K562 (cell line): ENCODE measurements at regions not wholly inside any gene's neighbourhood (a gene's known extent, or its start where the extent isn't known, plus 50 kb on each side); places are given as distances from the start of the nearest gene placed in this dataset.

ENCODE experiments used
- E2F5 ChIP-seq: sonication (generic); formaldehyde crosslinking; IDR thresholded peaks from 2 replicates; pipeline ENCODE4 v1.8.0; 2022; ENCODE audit warnings: mild to moderate bottlenecking, missing genetic modification reagents
- EP300 ChIP-seq: IDR thresholded peaks from 2 replicates; pipeline ENCODE4 v1.6.1; 2012; ENCODE audit warnings: low read length, improper control_type of control experiment
- HIVEP1 ChIP-seq: fragments of 250-450 bp; sonication (Bioruptor Pico); IDR thresholded peaks from 2 replicates; pipeline ENCODE4 v1.4.0; 2020; ENCODE audit warnings: mild to moderate bottlenecking
- POLR2A ChIP-seq: fragments of 450-650 bp; conservative IDR thresholded peaks from 2 replicates; pipeline ENCODE4 v1.6.1; 2016
- POLR2AphosphoS2 ChIP-seq: IDR thresholded peaks from 2 replicates; pipeline ENCODE4 v1.6.1; 2012; ENCODE audit warnings: low read length, improper control_type of control experiment
- PPARD ChIP-seq: fragments of 250-450 bp; sonication (Bioruptor Pico); IDR thresholded peaks from 2 replicates; pipeline ENCODE4 v1.8.0; 2022; ENCODE audit warnings: inconsistent platforms, mild to moderate bottlenecking, moderate library complexity
- TBL1XR1 ChIP-seq, 2 experiments: IDR thresholded peaks; 2 replicates each; pipeline ENCODE4 v1.6.1; 2012; ENCODE audit warnings: improper control_type of control experiment in 2 of 2, low read length in 2 of 2, mild to moderate bottlenecking in 1 of 2
- ZC3H8 ChIP-seq: fragments of 450-650 bp; IDR thresholded peaks from 2 replicates; pipeline ENCODE4 v1.6.1; 2017
- ZNF639 ChIP-seq, 2 experiments: fragments of 200-800 bp in 1 of 2; sonication (Bioruptor generic) in 1 of 2; sonication (generic) in 1 of 2; formaldehyde crosslinking in 1 of 2; IDR thresholded peaks in 1 of 2; conservative IDR thresholded peaks in 1 of 2; 2 replicates each; pipeline versions ENCODE4 v1.5.0 to v1.6.1; 2016 to 2020; ENCODE audit warnings: missing compliant biosample characterization in 1 of 2, missing genetic modification characterization in 1 of 2, missing genetic modification reagents in 1 of 2
- ZNF780A ChIP-seq: fragments of 250-450 bp; sonication (Bioruptor Pico); IDR thresholded peaks from 2 replicates; pipeline ENCODE4 v1.5.0; 2021; ENCODE audit warnings: mild to moderate bottlenecking
- TF ChIP-seq, protein P1 (sequence below): fragments of 450-650 bp; IDR thresholded peaks from 2 replicates; pipeline ENCODE4 v1.6.1; 2017; ENCODE audit warnings: antibody characterized with exemption, mild to moderate bottlenecking
- TF ChIP-seq, protein P2 (sequence below): fragments of 200-800 bp; sonication (Bioruptor generic); IDR thresholded peaks from 2 replicates; pipeline ENCODE4 v1.6.1; 2017; ENCODE audit warnings: missing genetic modification characterization, missing compliant biosample characterization

DNA sequence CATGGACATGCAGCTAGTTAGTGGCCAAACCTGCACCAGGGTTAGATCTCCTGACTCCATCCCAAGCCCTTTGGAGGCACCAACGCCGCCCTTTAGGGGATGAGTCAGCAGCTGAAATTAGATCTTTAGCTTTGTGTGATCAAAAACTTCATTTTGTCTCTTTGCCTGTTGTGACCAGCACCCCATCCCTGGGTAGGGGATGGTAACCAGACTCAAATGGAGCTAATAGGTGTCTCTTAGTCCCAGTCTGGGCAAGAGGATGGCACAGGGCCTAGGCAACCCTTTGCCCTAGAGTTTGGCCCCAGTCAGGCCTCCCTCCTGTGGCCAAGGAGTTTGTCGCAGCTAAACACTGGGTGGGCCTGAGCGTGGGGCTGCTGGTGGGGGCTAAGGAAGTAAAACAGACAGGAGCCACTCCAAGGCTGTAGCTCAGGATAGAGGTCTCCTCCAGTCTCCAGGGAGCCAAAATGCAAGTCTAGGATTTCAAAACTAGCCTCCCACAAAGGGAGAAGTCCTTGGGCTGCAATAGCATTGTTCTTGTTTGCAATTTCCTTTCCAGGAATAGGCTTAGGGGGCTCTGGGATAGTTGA, 105.1 kb downstream of the CPN2 start (continued):
- TF ChIP-seq HIVEP1 (CRISPR knock-in tag) (no peak), ZNF780A (CRISPR knock-in tag) (no peak), POLR2A (no peak), TBL1XR1 (IDR thresholded peaks at IDR 0.05; ENCODE audit: low read length in 2 of 2) (no peak), POLR2AphosphoS2 (no peak), EP300 (no peak), ZC3H8 (no peak), E2F5 (no peak), ZNF639 (CRISPR knock-in tag; conservative IDR thresholded peaks at IDR 0.05 in 1 of 2, IDR thresholded peaks at IDR 0.05 in 1 of 2) (no peak), PPARD (no peak)
- TF ChIP-seq, protein P1, sequence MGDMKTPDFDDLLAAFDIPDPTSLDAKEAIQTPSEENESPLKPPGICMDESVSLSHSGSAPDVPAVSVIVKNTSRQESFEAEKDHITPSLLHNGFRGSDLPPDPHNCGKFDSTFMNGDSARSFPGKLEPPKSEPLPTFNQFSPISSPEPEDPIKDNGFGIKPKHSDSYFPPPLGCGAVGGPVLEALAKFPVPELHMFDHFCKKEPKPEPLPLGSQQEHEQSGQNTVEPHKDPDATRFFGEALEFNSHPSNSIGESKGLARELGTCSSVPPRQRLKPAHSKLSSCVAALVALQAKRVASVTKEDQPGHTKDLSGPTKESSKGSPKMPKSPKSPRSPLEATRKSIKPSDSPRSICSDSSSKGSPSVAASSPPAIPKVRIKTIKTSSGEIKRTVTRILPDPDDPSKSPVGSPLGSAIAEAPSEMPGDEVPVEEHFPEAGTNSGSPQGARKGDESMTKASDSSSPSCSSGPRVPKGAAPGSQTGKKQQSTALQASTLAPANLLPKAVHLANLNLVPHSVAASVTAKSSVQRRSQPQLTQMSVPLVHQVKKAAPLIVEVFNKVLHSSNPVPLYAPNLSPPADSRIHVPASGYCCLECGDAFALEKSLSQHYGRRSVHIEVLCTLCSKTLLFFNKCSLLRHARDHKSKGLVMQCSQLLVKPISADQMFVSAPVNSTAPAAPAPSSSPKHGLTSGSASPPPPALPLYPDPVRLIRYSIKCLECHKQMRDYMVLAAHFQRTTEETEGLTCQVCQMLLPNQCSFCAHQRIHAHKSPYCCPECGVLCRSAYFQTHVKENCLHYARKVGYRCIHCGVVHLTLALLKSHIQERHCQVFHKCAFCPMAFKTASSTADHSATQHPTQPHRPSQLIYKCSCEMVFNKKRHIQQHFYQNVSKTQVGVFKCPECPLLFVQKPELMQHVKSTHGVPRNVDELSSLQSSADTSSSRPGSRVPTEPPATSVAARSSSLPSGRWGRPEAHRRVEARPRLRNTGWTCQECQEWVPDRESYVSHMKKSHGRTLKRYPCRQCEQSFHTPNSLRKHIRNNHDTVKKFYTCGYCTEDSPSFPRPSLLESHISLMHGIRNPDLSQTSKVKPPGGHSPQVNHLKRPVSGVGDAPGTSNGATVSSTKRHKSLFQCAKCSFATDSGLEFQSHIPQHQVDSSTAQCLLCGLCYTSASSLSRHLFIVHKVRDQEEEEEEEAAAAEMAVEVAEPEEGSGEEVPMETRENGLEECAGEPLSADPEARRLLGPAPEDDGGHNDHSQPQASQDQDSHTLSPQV, result peak; percentile 72; the same call in 1 of the 2 replicates
- TF ChIP-seq, protein P2, sequence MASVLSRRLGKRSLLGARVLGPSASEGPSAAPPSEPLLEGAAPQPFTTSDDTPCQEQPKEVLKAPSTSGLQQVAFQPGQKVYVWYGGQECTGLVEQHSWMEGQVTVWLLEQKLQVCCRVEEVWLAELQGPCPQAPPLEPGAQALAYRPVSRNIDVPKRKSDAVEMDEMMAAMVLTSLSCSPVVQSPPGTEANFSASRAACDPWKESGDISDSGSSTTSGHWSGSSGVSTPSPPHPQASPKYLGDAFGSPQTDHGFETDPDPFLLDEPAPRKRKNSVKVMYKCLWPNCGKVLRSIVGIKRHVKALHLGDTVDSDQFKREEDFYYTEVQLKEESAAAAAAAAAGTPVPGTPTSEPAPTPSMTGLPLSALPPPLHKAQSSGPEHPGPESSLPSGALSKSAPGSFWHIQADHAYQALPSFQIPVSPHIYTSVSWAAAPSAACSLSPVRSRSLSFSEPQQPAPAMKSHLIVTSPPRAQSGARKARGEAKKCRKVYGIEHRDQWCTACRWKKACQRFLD, result 0 out of 2 replicates have a peak, but pooled peaks have one; percentile 34
